Right cardiac atrium (tissue), 5 donors: ENCODE measurements at regions not wholly inside any gene's neighbourhood (a gene's known extent, or its start where the extent isn't known, plus 50 kb on each side); places are given as distances from the start of the nearest gene placed in this dataset.
A peak's percentile ranks its signal among the peaks of the same experiment; 100 is the strongest.

Source experiments
- ATAC-seq, 2 donors: fragments of 200-7000 bp; cut with Tn5 transposase; one replicate each; pipeline versions ENCODE4 v1.8.0 to v1.9.1; 2020; ENCODE audit warnings: moderate library complexity in 2 of 2, mild to moderate bottlenecking in 1 of 2
- DNase-seq, 3 donors: peaks; one replicate each; pipeline ENCODE4 v3.0.0-alpha.2; 2020
- H3K27ac ChIP-seq: one replicate; pipeline ENCODE4 v1.5.1; 2013; ENCODE audit warnings: mild to moderate bottlenecking, low read length, control low read depth, moderate library complexity
- H3K27me3 ChIP-seq: one replicate; pipeline ENCODE4 v1.6.1; 2013; ENCODE audit not compliant: control insufficient read depth, insufficient read depth
- H3K4me1 ChIP-seq: one replicate; pipeline ENCODE4 v1.6.1; 2013; ENCODE audit warnings: low read length; ENCODE audit not compliant: control insufficient read depth, insufficient read depth
- H3K4me3 ChIP-seq: one replicate; pipeline ENCODE4 v1.5.1; 2013; ENCODE audit warnings: low read length, control low read depth
- H3K9me3 ChIP-seq: one replicate; pipeline ENCODE4 v1.6.1; 2013; ENCODE audit warnings: low read length; ENCODE audit not compliant: control insufficient read depth
- WGBS: extraction: QIAGEN DNeasy Blood & Tissue Kit; methylation state at CpG from one replicate; pipeline ENCODE4 v1.1.7; 2013; 5-methylcytosine and 5-hydroxymethylcytosine counted together
- intact Hi-C, 4 donors: fragments of 100-400 bp; cut with DNase I; formaldehyde crosslinking; loops; one replicate each; pipeline versions ENCODE4 v1.11.0 to v1.14.0; 2022 to 2023
- donor health status: healthy with polysubstance abuse.
- donor health status: DM: no; HTN: yes; CAD: no.
- donor health status: DM: no; HTN: no; CAD: no.
- donor health status: DM: no; HTN: yes; CAD: no; lungs with severe emphysema.
- donor health status: DM: yes; HTN: yes; CAD: no.

GRCh38 chr11:106463154-106463553, 385.7 kb downstream of the AASDHPPT start:
- no peak for ATAC-seq
- Histone ChIP-seq H3K4me1 (no peaks in the 10 kb centered on the region), H3K9me3 (no peaks in the 10 kb centered on the region), H3K4me3 (no peak overlapping the region), H3K27ac (no peak overlapping the region), H3K27me3 (no peaks in the 10 kb centered on the region)
- intact Hi-C loops = no loop called here
- no peak for DNase-seq
- 55% methylated on average over 1 of the region's 1 CpG for WGBS

- Histone ChIP-seq H3K4me3 (no peak overlapping the region), H3K27ac (no peak overlapping the region)
- intact Hi-C loops = no loop called here
These were observed 386.3 kb downstream of the AASDHPPT start for GRCh38 chr11:106463796-106464201.

GRCh38 chr11:106464728-106465127, 387.3 kb downstream of the AASDHPPT start:
- H3K9me3 ChIP-seq = no peaks in the 10 kb centered on the region
- no peaks in the 10 kb centered on the region for H3K4me1 ChIP-seq
- ATAC-seq = no peak
- H3K27ac ChIP-seq = no peak overlapping the region
- no peak for DNase-seq
- no peaks in the 10 kb centered on the region for H3K27me3 ChIP-seq
- H3K4me3 ChIP-seq = no peak overlapping the region
- intact Hi-C loops = no loop called here

More at GRCh38 chr11:106463796-106464201, 386.3 kb downstream of the AASDHPPT start:
- Histone ChIP-seq H3K27me3 (no peaks in the 10 kb centered on the region), H3K4me1 (no peaks in the 10 kb centered on the region), H3K9me3 (no peaks in the 10 kb centered on the region)
- DNase-seq = no peak
- ATAC-seq = peak; percentile 29 to 63
- 37% methylated on average over 4 of the region's 4 CpGs for WGBS

- no peak for ATAC-seq
- 59% methylated on average over 5 of the region's 5 CpGs for WGBS
- no peak overlapping the region for H3K27ac ChIP-seq
- intact Hi-C loops = no loop called here
- H3K9me3 ChIP-seq = no peaks in the 10 kb centered on the region
- H3K4me3 ChIP-seq = no peak overlapping the region
- no peaks in the 10 kb centered on the region for H3K27me3 ChIP-seq
- DNase-seq = no peak
- H3K4me1 ChIP-seq = peaks cover 2% of the 10 kb centered on the region
These were observed 389.1 kb downstream of the AASDHPPT start for GRCh38 chr11:106466521-106467080.

- Histone ChIP-seq H3K4me3 (no peak overlapping the region), H3K4me1 (peaks cover 3% of the 10 kb centered on the region), H3K9me3 (no peaks in the 10 kb centered on the region), H3K27me3 (no peaks in the 10 kb centered on the region), H3K27ac (no peak overlapping the region)
- ATAC-seq = no peak
- no peak for DNase-seq
- intact Hi-C loops = no loop called here
These were observed 390.0 kb downstream of the AASDHPPT start for GRCh38 chr11:106467501-106467900.

- Histone ChIP-seq H3K27ac (no peak overlapping the region), H3K4me1 (peaks cover 3% of the 10 kb centered on the region), H3K27me3 (no peaks in the 10 kb centered on the region), H3K9me3 (no peaks in the 10 kb centered on the region), H3K4me3 (no peak overlapping the region)
- intact Hi-C loops = no loop called here
- 60% methylated on average over 3 of the region's 3 CpGs for WGBS
- ATAC-seq (no peak), DNase-seq (no peak)
These were observed 390.6 kb downstream of the AASDHPPT start for GRCh38 chr11:106468086-106468485.

GRCh38 chr11:106468531-106468930, 391.1 kb downstream of the AASDHPPT start:
- peaks cover 3% of the 10 kb centered on the region for H3K4me1 ChIP-seq
- no peaks in the 10 kb centered on the region for H3K27me3 ChIP-seq
- ATAC-seq (no peak), DNase-seq (no peak)
- 71% methylated on average over 1 of the region's 1 CpG for WGBS
- H3K27ac ChIP-seq = no peak overlapping the region
- no peak overlapping the region for H3K4me3 ChIP-seq
- intact Hi-C loops = no loop called here
- no peaks in the 10 kb centered on the region for H3K9me3 ChIP-seq

- H3K4me3 ChIP-seq = no peak overlapping the region
- 80% methylated on average over 3 of the region's 3 CpGs for WGBS
- no peak overlapping the region for H3K27ac ChIP-seq
- no peak for DNase-seq
- no peaks in the 10 kb centered on the region for H3K9me3 ChIP-seq
- intact Hi-C loops = no loop called here
- no peak for ATAC-seq
- H3K27me3 ChIP-seq = no peaks in the 10 kb centered on the region
- H3K4me1 ChIP-seq = peaks cover 3% of the 10 kb centered on the region
These were observed 392.8 kb downstream of the AASDHPPT start for GRCh38 chr11:106470230-106470629.

GRCh38 chr11:106471276-106471675, 393.8 kb downstream of the AASDHPPT start:
- no peak for DNase-seq
- Histone ChIP-seq H3K27ac (no peak overlapping the region), H3K4me3 (no peak overlapping the region), H3K4me1 (peaks cover 3% of the 10 kb centered on the region), H3K9me3 (no peaks in the 10 kb centered on the region), H3K27me3 (no peaks in the 10 kb centered on the region)
- WGBS = 23% methylated on average over 1 of the region's 1 CpG
- peak; percentile 57 to 73 for ATAC-seq
- intact Hi-C loops = no loop called here

GRCh38 chr11:106473089-106473722, 395.7 kb downstream of the AASDHPPT start:
- WGBS = 51% methylated on average over 2 of the region's 2 CpGs
- Histone ChIP-seq H3K4me1 (peaks cover 3% of the 10 kb centered on the region), H3K9me3 (no peaks in the 10 kb centered on the region), H3K27me3 (no peaks in the 10 kb centered on the region), H3K27ac (no peak overlapping the region), H3K4me3 (no peak overlapping the region)
- intact Hi-C loops = no loop called here
- no peak for DNase-seq
- ATAC-seq = no peak

- DNase-seq (no peak), ATAC-seq (no peak)
- intact Hi-C loops = no loop called here
- no peak overlapping the region for H3K27ac ChIP-seq
- H3K27me3 ChIP-seq = no peaks in the 10 kb centered on the region
- H3K9me3 ChIP-seq = no peaks in the 10 kb centered on the region
- peaks cover 3% of the 10 kb centered on the region for H3K4me1 ChIP-seq
- H3K4me3 ChIP-seq = no peak overlapping the region
- WGBS = 84% methylated on average over 2 of the region's 2 CpGs
These were observed 396.8 kb downstream of the AASDHPPT start for GRCh38 chr11:106474274-106474673.

- Histone ChIP-seq H3K4me3 (no peak overlapping the region), H3K9me3 (no peaks in the 10 kb centered on the region), H3K27me3 (no peaks in the 10 kb centered on the region), H3K27ac (no peak overlapping the region), H3K4me1 (peaks cover 3% of the 10 kb centered on the region)
- intact Hi-C loops = no loop called here
- ATAC-seq (no peak), DNase-seq (no peak)
- 59% methylated on average over 5 of the region's 5 CpGs for WGBS
These were observed 397.7 kb downstream of the AASDHPPT start for GRCh38 chr11:106475181-106475580.
